ENCODE measurements at regions not wholly inside any gene's neighbourhood (a gene's known extent, or its start where the extent isn't known, plus 50 kb on each side); places are given as distances from the start of the nearest gene placed in this dataset.

- H4K91ac ChIP-seq (ENCODE audit: insufficient read depth, low read depth, low read length): no peak overlapping the region
- POLR2A ChIA-PET (ENCODE audit: unreplicated experiment): no interaction called here
Observed at GRCh38 chr2:21571686-21572085, 447.9 kb downstream of the TDRD15 start.

More at GRCh38 chr2:21571686-21572085, 447.9 kb downstream of the TDRD15 start:
- Histone ChIP-seq H3K9me3 (ENCODE audit: control insufficient read depth, insufficient read depth, low read length) (no peaks in the 10 kb centered on the region), H3K9me1 (ENCODE audit: insufficient read depth, low read length) (no peaks in the 10 kb centered on the region), H2BK5ac (ENCODE audit: low read depth, low read length, poor library complexity, severe bottlenecking) (no peak overlapping the region), H3K4me1 (ENCODE audit: control insufficient read depth, insufficient read depth, low read length) (no peaks in the 10 kb centered on the region), H3K9ac (ENCODE audit: low read depth, low read length) (no peak overlapping the region), H3K23ac (ENCODE audit: low read depth, low read length) (no peak overlapping the region), H4K8ac (ENCODE audit: low read depth in 2 of 2, low read length in 2 of 2) (no peak overlapping the region), H3K4me2 (ENCODE audit: low read depth, low read length) (no peak overlapping the region), H2AK5ac (ENCODE audit: low read depth, low read length) (no peak overlapping the region), H3K27me3 (ENCODE audit: control insufficient read depth, insufficient read depth, low read length) (no peaks in the 10 kb centered on the region), H3K18ac (ENCODE audit: low read depth, low read length) (no peak overlapping the region), H2AK9ac (replicated peaks; ENCODE audit: low read depth, low read length, poor library complexity) (no peak overlapping the region), H3K36me3 (ENCODE audit: control insufficient read depth, insufficient read depth, low read length) (no peaks in the 10 kb centered on the region), H3K4me3 (ENCODE audit: insufficient read depth, low read depth, low read length) (no peak overlapping the region), H3K14ac (replicated peaks; ENCODE audit: low read depth, low read length) (no peak overlapping the region), H2BK20ac (ENCODE audit: low read depth, low read length) (no peak overlapping the region), H3K4ac (ENCODE audit: low read depth, low read length) (no peak overlapping the region), H3K56ac (ENCODE audit: extremely low read depth, insufficient read depth, low read length) (no peak overlapping the region), H2BK15ac (ENCODE audit: low read depth, low read length) (no peak overlapping the region), H3K27ac (ENCODE audit: insufficient read depth, low read length) (no peak overlapping the region), H3K79me1 (ENCODE audit: low read depth in 1 of 2, low read length in 2 of 2) (no peaks in the 10 kb centered on the region), H2AFZ (replicated peaks; ENCODE audit: low read length, poor library complexity) (no peak overlapping the region), H4K20me1 (ENCODE audit: insufficient read depth, low read length) (no peaks in the 10 kb centered on the region), H2BK120ac (ENCODE audit: low read depth, low read length) (no peak overlapping the region), H4K5ac (ENCODE audit: low read depth, low read length) (no peak overlapping the region)
- dilution Hi-C loops (cut with HindIII; ENCODE audit: low sequenced_read_pairs, unreplicated experiment): no loop called here
- intact Hi-C loops (cut with micrococcal nuclease): no loop called here
- in situ Hi-C loops (cut with MboI; ENCODE audit: low sequenced_read_pairs): no loop called here
- no peak for TF ChIP-seq SMC3 (IDR thresholded peaks at IDR 0.05; ENCODE audit: low read depth, low read length)
- no peak for TF ChIP-seq CEBPB (IDR thresholded peaks at IDR 0.05; ENCODE audit: low read depth, low read length)
- no peak for TF ChIP-seq MAFK (IDR thresholded peaks at IDR 0.05; ENCODE audit: low read depth, low read length)
- TF ChIP-seq RFX5 (IDR thresholded peaks at IDR 0.05; ENCODE audit: low read depth, low read length): no peak
- no peak for TF ChIP-seq CHD1 (IDR thresholded peaks at IDR 0.05; ENCODE audit: low read depth, low read length)
- TF ChIP-seq MXI1 (IDR thresholded peaks at IDR 0.05; ENCODE audit: borderline replicate concordance, low read depth, low read length): no peak
- no peak for TF ChIP-seq RCOR1 (IDR thresholded peaks at IDR 0.05; ENCODE audit: insufficient replicate concordance, low read length)
- TF ChIP-seq POLR2A (IDR thresholded peaks at IDR 0.05; ENCODE audit: low read depth, low read length): no peak
- no peak for TF ChIP-seq MAZ (IDR thresholded peaks at IDR 0.05; ENCODE audit: borderline replicate concordance, low read depth, low read length)
- TF ChIP-seq BHLHE40 (IDR thresholded peaks at IDR 0.05; ENCODE audit: low read depth, low read length): no peak
- TF ChIP-seq NFE2L2 (IDR thresholded peaks at IDR 0.05; ENCODE audit: low read depth, low read length): no peak
- TF ChIP-seq CTCF (conservative IDR thresholded peaks at IDR 0.05; ENCODE audit: low read depth, low read length): no peak
- TF ChIP-seq ELK1 (IDR thresholded peaks at IDR 0.05; ENCODE audit: borderline replicate concordance, low read depth, low read length): no peak
- no peak for TF ChIP-seq RAD21 (IDR thresholded peaks at IDR 0.05; ENCODE audit: low read length)
- no peak for TF ChIP-seq FOS (IDR thresholded peaks at IDR 0.05; ENCODE audit: low read depth, low read length)
- TF ChIP-seq USF2 (IDR thresholded peaks at IDR 0.05; ENCODE audit: low read depth, low read length): no peak
- DNase-seq (no peak), ATAC-seq (ENCODE audit: low read depth) (no peak)
- CTCF ChIA-PET: no interaction called here
- BruUV-seq (replicated peaks): no TSS peak

Data from IMR-90 (cell line).